Eye (tissue), 1 donor: ENCODE measurements at regions not wholly inside any gene's neighbourhood (a gene's known extent, or its start where the extent isn't known, plus 50 kb on each side); places are given as distances from the start of the nearest gene placed in this dataset.
"Not testable (repeated sequence)": the region's sequence is repeated elsewhere in the genome, so short reads cannot be mapped to it uniquely, and the experiment has no call there.

ENCODE experiments used
- DNase-seq: peaks from one replicate; pipeline ENCODE4 v3.0.0-alpha.2; 2015

DNA sequence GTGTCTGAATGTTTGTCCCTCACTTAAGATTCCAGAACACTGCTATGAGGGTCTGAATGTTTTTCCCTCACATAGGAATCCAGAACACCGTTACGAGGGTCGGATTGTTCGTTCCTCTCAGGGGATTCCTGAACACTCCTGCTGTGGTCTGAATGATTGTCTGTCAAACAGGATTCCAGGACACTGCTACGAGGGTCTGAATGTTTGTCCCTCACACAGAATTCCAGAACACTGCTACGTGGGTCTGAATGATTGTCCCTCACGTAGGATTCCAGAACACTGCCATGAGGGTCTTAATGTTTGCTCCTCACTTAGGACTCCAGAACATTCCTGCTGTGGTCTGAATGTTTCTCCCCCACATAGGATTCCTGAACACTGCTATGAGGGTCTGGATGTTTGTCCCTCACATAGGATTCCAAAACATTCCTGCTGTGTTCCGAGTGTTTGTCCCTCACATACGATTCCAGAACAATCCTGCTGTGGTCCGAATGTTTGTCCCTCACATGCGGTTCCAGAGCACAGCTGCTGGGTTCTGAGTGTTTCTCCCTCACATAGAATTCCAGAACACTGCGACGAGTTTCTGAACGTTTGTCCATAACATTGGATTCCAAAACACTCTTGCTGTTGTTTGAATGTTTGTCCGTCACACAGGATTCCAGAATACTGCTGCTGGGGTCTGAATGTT, 199.5 kb downstream of the FOXD4L6 start:
- DNase-seq = no peak

DNA sequence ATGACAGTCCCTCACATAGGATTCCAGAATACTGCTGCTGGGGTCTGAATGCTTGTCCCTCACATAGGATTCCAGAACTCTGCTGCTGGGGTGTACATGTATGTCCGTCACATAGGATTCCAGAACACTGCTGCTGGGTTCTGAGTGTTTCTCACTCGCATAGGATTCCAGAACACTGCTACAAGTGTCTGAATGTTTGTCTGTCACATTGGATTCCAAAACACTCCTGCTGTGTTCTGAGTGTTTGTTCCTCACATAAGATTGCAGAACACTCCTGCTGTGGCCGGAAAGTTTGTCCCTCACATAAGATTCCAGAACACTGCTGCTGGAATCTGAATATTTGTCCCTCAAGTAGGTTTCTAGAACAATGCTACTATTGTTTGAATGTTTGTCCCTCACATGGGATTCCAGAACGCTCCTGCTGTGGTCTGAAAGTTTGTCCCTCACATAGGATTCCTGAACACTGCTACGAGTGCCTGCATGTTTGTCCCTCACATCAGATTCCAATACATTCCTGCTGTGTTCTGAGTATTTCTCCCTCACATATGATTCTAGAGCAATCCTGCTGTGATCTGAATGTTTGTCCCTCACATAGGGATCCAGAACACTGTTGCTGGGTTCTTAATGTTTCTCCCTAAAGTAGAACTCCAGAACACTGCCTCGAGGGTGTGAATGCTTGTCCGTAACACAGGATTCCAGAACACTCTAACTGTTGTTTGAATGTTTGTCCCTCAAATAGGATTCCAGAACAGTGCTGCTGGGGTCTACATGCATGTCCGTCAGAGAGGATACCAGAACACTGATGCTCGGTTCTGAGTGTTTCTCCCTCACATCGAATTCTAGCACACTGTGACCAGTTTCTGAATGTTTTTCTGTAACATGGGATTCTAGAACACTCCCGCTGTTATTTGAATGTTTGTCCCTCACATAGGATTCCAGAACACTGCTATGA, 200.4 kb downstream of the FOXD4L6 start:
- DNase-seq = no peak

DNA sequence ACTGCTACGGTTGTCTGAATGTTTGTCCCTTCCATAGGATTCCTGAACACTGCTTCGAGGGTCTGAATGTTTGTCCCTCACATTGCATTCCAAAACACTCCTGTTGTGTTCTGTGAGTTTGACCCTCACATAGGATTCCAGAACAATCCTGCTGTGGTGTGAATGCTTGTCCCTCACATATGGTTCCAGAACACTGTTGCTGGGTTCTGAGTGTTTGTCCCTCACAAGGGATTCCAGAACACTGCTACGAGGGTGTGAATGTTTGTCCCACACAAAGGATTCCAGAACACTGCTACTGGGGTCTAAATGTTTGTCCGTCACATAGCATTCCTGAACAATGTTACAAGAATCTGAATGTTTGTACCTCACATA, 201.2 kb downstream of the FOXD4L6 start:
- no peak for DNase-seq

DNA sequence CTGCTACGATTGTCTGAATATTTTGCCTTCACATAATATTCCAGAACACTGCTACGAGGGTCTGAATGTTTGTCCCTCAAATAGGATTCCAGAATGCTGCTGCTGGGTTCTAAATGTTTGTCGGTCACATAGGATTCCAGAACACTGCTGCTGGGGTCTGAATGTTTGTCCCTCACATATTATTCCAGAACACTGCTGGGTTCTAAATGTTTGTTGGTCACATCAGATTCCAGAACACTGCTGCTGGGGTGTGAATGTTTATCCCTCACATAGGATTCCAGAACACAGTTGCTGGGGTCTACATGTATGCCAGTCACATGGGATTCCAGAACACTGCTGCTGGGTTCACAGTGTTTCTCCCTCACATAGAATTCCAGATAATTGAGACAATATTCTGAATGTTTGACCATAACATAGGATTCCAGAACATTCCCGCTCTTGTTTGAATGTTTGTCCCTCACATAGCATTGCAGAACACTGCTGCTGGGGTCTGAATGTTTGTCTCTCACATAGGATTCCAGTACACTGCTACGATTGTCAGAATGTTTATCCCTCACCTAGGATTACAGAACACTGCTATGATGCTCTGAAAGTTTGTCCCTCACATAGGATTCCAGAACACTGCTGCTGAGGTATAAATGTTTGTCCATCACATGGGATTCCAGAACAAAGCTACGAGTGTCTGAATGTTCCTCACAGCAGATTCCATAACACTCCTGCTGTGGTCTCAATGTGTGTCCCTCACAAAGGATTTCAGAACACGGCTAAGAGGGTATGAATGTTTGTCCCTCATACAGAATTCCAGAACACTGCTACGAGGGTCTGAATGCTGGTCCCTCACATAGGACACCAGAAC, 201.8 kb downstream of the FOXD4L6 start:
- no peak for DNase-seq

DNA sequence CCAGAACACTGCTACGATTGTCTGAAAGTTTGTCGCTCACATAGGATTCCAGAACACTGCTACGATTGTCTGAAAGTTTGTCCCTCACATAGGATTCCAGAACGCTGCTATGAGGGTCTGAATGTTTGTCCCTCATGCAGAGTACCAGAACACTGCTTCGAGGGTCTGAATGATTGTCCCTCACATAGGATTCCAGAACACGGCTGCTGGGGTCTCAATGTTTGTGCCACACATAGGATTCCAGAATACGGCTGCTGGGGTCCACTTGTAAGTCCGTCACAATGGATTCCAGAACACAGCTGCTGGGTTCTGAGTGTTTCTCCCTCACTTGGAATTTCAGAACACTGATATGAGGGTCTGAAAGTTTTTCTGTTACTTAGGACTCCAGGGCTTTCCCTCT, 203.3 kb downstream of the FOXD4L6 start:
- DNase-seq = no peak

DNA sequence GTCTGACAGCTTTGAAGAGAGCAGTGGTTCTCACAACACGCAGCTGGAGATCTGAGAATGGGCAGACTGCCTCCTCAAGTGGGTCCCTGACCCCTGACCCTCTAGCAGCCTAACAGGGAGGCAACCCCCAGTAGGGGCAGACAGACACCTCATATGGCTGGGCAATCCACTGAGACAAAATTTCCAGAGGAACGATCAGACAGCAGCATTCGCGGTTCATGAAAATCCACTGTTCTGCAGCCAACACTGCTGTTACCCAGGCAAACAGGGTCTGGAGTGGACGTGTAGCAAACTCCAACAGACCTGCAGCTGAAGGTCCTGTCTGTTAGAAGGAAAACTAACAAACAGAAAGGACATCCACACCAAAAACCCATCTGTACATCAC, 212.1 kb downstream of the FOXD4L6 start:
- DNase-seq = not testable (repeated sequence)

DNA sequence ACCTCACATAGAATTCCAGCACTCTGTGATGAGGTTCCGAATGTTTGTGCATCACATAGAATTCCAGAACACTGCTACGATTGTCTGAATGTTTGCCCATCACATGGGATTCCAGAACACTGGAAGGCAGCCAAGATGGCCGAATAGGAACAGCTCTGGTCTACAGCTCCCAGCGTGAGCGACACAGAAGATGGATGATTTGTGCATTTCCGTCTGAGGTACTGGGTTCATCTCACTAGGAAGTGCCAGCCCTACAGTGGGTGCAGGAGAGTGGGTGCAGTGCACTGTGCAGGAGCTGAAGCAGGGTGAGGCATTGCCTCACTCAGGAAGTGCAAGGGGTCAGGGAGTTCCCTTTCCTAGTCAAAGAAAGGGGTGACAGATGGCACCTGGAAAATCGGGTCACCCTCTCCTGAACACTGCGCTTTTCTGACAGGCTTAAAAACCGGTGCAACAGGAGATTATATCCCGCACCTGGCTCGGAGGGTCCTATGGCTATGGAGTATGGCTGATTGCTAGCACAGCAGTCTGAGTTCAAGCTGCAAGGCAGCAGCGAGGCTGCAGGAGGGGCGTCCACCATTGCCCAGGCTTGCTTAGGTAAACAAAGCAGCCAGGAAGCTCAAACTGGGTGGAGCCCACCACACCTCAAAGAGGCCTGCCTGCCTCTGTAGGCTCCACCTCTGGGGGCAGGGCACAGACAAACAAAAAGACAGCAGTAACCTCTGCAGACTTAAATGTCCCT, 212.7 kb downstream of the FOXD4L6 start:
- DNase-seq = not testable (repeated sequence)

DNA sequence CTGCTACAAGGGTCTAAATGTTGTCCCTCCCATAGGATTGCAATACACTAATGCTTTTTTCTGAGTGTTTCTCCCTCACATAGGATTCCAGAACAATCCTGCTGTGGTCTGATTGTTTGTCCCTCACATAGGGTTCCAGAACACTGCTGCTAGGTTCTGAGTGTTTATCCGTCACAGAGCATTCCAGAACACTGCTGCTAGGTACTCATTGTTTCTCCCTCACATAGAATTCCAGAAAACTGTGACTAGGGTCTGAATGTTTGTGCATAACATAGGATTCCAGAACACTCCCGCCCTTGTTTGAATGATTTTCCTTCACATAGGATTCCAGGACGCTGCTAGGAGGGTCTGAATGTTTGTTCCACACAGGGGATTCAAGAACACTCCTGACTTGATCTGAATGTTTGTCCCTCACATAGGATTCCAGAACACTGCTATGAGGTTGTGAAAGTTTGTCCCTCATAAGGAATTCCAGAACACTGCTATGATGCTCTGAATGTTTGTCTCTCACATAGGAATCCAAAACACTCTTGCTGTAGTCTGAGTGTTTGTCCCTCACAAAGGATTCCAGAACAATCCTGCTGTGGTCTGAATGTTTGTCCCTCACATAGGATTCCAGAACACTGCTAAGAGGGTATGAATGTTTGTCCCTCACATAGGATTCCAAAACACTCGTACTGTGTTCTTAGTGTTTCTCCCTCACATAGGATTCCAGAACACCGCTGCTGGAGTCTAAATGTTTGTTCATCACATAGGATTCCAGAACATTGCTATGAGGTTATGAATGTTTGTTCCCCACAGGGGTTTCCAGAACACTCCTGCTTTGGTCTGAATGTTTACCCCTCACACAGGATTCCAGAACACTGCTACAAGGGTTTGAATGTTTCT, 213.5 kb downstream of the FOXD4L6 start:
- no peak for DNase-seq

DNA sequence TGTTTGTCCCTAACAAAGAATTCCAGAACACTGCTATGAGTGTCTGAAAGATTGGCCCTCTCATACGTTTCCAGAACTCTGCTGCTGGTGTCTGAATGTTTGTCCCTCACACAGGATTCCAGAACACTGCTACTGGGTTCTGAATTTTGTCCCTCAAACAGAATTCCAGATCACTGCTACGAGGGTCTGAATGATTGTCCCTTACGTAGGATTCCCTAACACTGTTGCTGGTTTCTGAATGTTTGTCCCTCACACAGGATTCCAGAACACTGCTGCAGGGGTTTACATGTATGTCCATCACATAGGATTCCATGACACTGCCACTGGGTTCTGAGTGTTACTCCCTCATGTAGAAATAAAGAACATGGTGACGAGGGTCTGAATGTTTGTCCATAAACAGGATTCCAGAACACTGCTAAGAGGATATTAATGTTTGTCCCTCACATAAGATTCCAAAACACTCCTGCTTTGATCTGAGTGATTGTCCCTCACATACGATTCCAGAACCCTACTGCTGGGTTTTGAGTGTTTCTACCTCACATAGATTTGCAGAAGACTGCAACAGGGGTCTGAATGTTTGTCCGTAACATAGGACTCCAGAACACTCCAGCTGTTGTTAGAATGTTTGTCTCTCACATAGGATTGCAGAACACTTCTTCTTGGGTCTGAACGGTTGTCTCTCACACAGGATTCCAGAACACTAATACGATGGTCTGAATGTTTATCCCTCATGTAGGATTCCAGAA, 214.4 kb downstream of the FOXD4L6 start:
- no peak for DNase-seq

DNA sequence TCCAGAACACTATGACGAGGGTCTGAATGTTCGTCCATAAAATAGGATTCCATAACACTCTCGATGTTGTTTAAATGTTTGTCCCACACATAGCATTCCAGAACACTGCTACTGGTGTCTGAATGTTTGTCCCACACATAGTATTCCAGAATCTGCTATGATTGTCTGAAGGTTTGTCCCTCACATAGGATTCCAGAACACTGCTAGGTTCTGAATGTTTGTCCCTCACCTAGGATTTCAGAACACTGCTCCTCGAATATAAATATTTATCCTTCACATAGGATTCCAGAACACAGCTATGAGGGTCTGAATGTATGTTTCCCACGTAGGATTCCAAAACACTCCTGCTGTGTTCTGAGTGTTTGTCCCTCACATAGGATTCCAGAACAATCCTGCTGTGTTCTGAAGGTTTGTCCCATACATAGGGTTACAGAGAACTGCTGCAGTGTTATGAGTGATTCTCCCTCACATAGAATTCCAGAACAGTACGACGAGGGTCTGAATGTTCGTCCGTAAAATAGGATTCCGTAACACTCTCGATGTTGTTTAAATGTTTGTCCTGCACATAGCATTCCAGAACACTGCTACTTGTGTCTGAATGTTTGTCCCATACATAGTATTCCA, 215.3 kb downstream of the FOXD4L6 start:
- no peak for DNase-seq

DNA sequence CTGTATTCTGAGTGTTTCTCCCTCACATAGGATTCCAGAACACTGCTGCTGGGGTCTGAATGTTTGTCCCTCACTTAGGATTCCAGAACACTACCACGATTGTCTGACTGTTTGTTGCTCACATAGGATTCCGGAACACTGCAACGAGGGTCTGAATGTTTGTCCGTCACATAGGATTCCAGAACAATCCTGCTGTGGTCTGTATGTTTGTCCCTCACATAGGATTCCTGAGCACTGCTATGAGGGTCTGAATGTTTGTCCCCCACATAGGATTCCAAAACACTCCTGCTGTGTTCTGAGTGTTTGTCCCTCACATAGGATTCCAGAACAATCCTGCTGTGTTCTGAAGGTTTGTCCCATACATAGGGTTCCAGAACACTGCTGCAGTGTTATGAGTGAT, 215.8 kb downstream of the FOXD4L6 start:
- not testable (repeated sequence) for DNase-seq

DNA sequence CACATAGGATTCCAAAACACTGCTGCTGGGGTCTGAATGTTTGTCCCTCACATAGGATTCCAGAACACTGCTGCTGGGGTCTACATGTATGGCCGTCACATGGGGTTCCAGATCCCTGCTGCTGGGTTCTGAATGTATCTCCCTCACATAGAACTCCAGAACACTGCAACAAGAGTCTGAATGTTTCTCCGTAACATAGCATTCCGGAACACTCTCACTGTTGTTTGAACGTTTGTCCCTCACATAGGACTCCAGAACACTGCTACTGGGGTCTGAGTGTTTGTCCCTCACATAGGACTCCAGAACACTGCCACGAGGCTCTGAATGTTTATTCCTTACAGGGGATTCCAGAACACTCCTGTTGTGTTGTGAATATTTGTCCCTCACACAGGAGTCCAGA, 216.8 kb downstream of the FOXD4L6 start:
- no peak for DNase-seq

DNA sequence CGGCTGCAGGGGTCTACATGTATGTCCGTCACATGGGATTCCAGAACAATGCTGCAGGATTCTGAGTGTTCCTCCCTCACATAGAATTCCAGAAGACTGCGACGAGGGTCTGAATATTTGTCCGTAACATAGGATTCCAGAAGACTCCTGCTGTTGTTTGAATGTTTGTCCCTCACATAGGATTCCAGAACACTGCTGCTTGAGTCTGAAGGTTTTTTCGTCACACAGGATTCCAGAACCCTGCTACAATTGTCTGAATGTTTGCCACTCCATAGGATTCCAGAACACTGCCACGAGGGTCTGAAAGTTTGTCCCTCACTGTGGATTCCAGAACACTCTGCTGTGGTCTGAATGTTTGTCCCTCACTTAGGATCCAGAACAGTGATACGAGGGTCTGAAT, 217.5 kb downstream of the FOXD4L6 start:
- DNase-seq = not testable (repeated sequence)

DNA sequence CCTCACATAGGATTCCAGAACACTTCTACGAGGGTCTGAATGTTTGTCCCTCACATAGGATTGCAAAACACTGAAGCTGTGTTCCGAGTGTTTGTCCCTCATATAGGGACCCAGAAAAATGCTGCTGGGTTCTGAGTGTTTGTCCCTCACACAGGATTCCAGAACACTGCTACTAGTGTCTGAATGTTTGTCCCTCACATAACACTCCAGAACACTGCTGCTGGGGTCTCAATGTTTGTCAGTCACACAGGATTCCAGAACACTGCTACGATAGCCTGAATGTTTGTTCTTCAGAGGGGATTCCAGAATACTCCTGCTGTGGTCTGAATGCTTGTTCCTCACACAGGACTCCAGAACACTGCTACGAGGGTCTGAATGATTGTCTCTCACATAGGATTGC, 218.7 kb downstream of the FOXD4L6 start:
- DNase-seq = no peak

DNA sequence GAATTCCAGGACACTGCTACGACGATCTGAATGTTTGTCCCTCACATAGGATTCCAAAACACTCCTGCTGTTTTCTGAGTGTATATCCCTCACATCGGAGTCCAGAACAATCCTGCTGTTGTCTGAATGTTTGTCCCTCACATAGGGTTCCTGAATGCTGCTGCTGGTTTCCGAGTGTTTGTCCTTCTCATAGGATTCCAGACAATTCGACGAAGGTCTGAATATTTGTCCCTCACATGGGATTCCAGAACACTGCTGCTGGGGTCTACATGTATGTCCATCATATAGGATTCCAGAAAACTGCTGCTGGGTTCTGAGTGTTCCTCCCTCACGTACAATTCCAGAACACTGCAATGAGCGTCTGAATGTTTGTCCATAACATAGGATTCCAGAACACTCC, 219.4 kb downstream of the FOXD4L6 start:
- not testable (repeated sequence) for DNase-seq

DNA sequence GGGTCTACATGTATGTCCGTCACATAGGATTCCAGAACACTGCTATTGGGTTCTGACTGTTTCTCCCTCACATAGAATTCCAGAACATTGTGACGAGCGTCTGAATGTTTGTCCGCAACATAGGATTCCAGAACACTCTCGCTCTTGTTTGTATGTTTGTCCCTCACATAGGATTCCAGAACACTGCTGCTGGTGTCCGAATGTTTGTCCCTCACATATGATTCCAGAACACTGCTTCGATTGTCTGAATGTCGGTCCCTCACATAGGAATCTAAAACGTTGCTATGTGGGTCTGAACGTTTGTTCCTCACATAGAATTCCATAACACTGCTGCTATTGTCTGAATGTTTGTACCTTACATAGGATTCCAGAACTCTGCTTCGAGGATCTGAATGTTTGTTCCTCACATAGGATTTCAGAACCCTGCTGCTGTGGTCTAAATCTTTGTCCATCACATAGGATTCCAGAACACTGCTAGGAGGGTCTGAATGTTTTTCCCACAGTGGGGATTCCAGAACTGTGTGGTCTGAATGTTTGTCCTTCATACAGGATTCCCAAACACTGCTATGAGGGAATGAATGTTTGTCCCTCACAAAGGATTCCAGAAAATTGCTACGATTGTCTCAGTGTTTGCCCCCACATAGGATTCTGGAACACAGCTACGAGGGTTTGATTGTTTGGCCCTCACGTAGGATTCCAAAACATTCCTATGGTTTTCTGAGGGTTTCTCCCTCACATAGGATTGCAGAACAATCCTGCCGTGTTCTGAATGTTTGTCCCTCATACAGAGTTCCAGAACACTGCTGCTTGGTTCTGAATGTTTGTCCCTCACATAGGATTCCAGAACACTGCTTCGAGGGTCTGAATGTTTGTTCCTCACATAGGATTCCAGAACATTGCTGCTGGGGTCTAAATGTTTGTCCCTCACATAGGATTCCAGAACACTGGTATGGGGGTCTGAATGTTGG, 220.5 kb downstream of the FOXD4L6 start:
- no peak for DNase-seq

DNA sequence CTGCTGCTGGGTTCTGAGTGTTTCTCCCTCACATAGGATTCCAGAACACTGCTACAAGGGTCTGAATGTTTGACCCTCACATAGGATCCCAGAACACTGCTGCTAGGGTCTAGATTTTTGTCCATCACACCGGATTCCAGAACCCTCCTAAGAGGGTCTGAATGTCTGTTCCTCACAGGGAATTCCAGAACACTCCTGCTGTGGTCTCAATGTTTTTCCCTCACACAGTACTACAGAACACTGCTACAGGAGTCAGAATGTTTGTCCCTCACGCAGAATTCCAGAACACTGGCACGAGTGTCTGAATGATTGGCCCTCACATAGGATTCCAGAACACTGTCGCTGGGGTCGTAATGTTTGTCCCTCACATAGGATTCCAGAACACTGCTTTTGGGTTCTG, 221.6 kb downstream of the FOXD4L6 start:
- not testable (repeated sequence) for DNase-seq

DNA sequence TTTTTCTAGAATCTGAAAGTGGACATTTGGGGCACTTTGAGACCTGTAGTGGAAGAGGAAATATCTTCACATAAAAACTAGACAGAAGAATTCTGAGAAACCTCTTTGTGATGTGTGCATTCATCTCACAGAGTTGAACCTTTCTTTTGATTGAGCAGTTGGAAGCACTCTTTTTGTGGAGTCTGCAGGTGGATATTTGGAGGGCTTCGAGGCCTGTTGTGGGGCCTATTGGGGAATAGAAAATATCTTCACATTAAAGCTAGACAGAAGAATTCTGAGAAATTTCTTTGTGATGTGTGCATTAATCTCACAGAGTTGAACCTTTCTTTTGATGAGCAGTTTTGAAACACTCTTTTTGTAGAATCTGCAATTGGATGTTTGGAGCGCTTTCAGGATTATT, 236.2 kb downstream of the FOXD4L6 start:
- not testable (repeated sequence) for DNase-seq

DNA sequence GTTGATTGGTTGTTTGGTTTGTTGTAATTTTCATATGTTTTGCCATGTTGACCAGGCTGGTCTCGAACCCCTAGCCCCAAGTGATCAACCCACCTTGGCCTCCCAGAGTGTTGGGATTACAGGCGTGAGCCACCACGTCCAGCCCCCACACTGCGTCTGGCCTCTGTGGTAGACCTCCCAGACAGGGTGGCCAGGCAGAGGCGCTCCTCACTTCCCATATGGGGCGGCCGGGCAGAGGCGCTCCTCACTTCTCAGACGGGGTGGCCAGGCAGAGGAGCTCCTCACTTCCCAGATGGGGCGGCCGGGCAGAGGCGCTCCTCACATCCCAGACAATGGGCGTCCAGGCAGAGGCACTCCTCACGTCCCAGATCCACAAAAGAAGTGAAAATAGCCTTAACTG, 242.6 kb downstream of the FOXD4L6 start:
- DNase-seq = not testable (repeated sequence)
